ENCODE measurements at regions not wholly inside any gene's neighbourhood (a gene's known extent, or its start where the extent isn't known, plus 50 kb on each side); places are given as distances from the start of the nearest gene placed in this dataset.
"Not testable (repeated sequence)": the region's sequence is repeated elsewhere in the genome, so short reads cannot be mapped to it uniquely, and the experiment has no call there.

- no peak for FAIRE-seq
Observed at GRCh38 chr2:147172493-147173188, 672.2 kb upstream of the ACVR2A start.

GRCh38 chr2:147171941-147172340 is 672.9 kb upstream of the ACVR2A start:
- DNase-seq (ENCODE audit: insufficient read length, low spot score): no peak
- no peak for FAIRE-seq

More at GRCh38 chr2:147172493-147173188, 672.2 kb upstream of the ACVR2A start:
- DNase-seq (ENCODE audit: insufficient read length, low spot score): no peak

GRCh38 chr2:147170932-147171331 is 673.9 kb upstream of the ACVR2A start:
- FAIRE-seq (no peak), DNase-seq (ENCODE audit: insufficient read length, low spot score) (no peak)

- FAIRE-seq (no peak), DNase-seq (ENCODE audit: insufficient read length, low spot score) (no peak)
Observed at GRCh38 chr2:147165697-147166382, 679.0 kb upstream of the ACVR2A start.

- FAIRE-seq: no peak
Observed at GRCh38 chr2:147164563-147164962, 680.3 kb upstream of the ACVR2A start.

GRCh38 chr2:147161746-147162145 is 683.1 kb upstream of the ACVR2A start:
- no peak for FAIRE-seq
- DNase-seq (ENCODE audit: insufficient read length, low spot score): no peak

More at GRCh38 chr2:147164563-147164962, 680.3 kb upstream of the ACVR2A start:
- DNase-seq (ENCODE audit: insufficient read length, low spot score): no peak

- no peak for FAIRE-seq
- DNase-seq (ENCODE audit: insufficient read length, low spot score): no peak
Observed at GRCh38 chr2:147156970-147157369, 687.9 kb upstream of the ACVR2A start.

GRCh38 chr2:147150241-147150635 is 694.6 kb upstream of the ACVR2A start:
- FAIRE-seq (no peak), DNase-seq (ENCODE audit: insufficient read length, low spot score) (no peak)

GRCh38 chr2:147149575-147150240 is 695.1 kb upstream of the ACVR2A start:
- DNase-seq (ENCODE audit: insufficient read length, low spot score): no peak
- FAIRE-seq: no peak

- no peak for FAIRE-seq
- no peak for DNase-seq (ENCODE audit: insufficient read length, low spot score)
Observed at GRCh38 chr2:147147802-147148201, 697.0 kb upstream of the ACVR2A start.

GRCh38 chr2:147141930-147142329 is 702.9 kb upstream of the ACVR2A start:
- no peak for FAIRE-seq
- no peak for DNase-seq (ENCODE audit: insufficient read length, low spot score)

GRCh38 chr2:147139732-147140131 is 705.1 kb upstream of the ACVR2A start:
- DNase-seq (ENCODE audit: insufficient read length, low spot score); FAIRE-seq: not testable (repeated sequence)

GRCh38 chr2:147137711-147138110 is 707.1 kb upstream of the ACVR2A start:
- no peak for FAIRE-seq
- DNase-seq (ENCODE audit: insufficient read length, low spot score): no peak

- DNase-seq (ENCODE audit: insufficient read length, low spot score): no peak
- no peak for FAIRE-seq
Observed at GRCh38 chr2:147135376-147135775, 709.5 kb upstream of the ACVR2A start.

GRCh38 chr2:147133286-147133908 is 711.4 kb upstream of the ACVR2A start:
- no peak for FAIRE-seq
- no peak for DNase-seq (ENCODE audit: insufficient read length, low spot score)

- no peak for FAIRE-seq
- DNase-seq (ENCODE audit: insufficient read length, low spot score): no peak
Observed at GRCh38 chr2:147125145-147125544, 719.7 kb upstream of the ACVR2A start.

- DNase-seq (ENCODE audit: insufficient read length, low spot score) (no peak), FAIRE-seq (no peak)
Observed at GRCh38 chr2:147122944-147123343, 721.9 kb upstream of the ACVR2A start.

GRCh38 chr2:147110962-147111361 is 733.9 kb upstream of the ACVR2A start:
- FAIRE-seq: no peak

GRCh38 chr2:147110317-147110716 is 734.5 kb upstream of the ACVR2A start:
- no peak for FAIRE-seq
- no peak for DNase-seq (ENCODE audit: insufficient read length, low spot score)

More at GRCh38 chr2:147110962-147111361, 733.9 kb upstream of the ACVR2A start:
- no peak for DNase-seq (ENCODE audit: insufficient read length, low spot score)

- no peak for FAIRE-seq
- no peak for DNase-seq (ENCODE audit: insufficient read length, low spot score)
Observed at GRCh38 chr2:147109291-147109690, 735.5 kb upstream of the ACVR2A start.

- DNase-seq (ENCODE audit: insufficient read length, low spot score): no peak
- FAIRE-seq: no peak
Observed at GRCh38 chr2:147108548-147108947, 736.3 kb upstream of the ACVR2A start.

Measured in GM19239 (cell line).